ENCODE measurements at regions not wholly inside any gene's neighbourhood (a gene's known extent, or its start where the extent isn't known, plus 50 kb on each side); places are given as distances from the start of the nearest gene placed in this dataset.

DNA sequence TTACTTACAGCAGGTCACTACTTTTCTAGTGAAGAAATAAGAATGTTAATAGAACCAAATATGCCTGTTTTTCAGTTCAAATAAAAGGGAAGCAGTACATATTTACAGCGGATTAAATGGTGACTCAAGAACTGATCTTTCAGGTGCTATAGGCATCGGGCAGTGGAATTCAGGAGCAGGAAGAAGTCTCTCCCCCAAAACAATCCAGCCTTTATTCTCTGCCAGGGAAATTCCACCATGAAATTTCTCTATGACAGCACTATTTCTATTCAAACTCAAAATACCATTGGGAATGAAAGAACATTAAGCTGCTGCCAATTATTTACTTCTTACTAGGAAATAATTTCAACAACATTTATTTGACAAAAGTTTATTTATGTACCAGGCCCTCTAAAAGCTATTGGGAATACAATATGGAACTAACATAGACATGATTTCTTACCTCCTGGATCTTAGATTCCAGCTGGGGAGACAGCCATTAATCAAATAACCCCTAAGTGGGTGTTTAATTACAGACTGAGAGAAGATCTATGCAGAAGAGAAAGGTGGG, 60.3 kb upstream of the KRR1 start:
- TF ChIP-seq, protein P1, sequence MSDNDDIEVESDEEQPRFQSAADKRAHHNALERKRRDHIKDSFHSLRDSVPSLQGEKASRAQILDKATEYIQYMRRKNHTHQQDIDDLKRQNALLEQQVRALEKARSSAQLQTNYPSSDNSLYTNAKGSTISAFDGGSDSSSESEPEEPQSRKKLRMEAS (IDR thresholded peaks at IDR 0.05), result no peak
- TF ChIP-seq RAD21 (IDR thresholded peaks at IDR 0.05; ENCODE audit: low read depth) (no peak), YY1 (IDR thresholded peaks at IDR 0.05; ENCODE audit: low read depth) (no peak), TCF12 (IDR thresholded peaks at IDR 0.05; ENCODE audit: low read depth) (no peak), EGR1 (IDR thresholded peaks at IDR 0.05) (no peak), CREB1 (IDR thresholded peaks at IDR 0.05; ENCODE audit: low read depth) (no peak), ZBTB7A (IDR thresholded peaks at IDR 0.05; ENCODE audit: low read depth) (no peak), FOXM1 (IDR thresholded peaks at IDR 0.05; ENCODE audit: borderline replicate concordance, low read depth) (no peak), EP300 (IDR thresholded peaks at IDR 0.05; ENCODE audit: borderline replicate concordance) (no peak), NFIC (IDR thresholded peaks at IDR 0.05) (no peak), TAF1 (IDR thresholded peaks at IDR 0.05; ENCODE audit: low read depth) (no peak), TEAD4 (IDR thresholded peaks at IDR 0.05) (no peak), CEBPB (IDR thresholded peaks at IDR 0.05) (no peak)
- TF ChIP-seq, protein P2, sequence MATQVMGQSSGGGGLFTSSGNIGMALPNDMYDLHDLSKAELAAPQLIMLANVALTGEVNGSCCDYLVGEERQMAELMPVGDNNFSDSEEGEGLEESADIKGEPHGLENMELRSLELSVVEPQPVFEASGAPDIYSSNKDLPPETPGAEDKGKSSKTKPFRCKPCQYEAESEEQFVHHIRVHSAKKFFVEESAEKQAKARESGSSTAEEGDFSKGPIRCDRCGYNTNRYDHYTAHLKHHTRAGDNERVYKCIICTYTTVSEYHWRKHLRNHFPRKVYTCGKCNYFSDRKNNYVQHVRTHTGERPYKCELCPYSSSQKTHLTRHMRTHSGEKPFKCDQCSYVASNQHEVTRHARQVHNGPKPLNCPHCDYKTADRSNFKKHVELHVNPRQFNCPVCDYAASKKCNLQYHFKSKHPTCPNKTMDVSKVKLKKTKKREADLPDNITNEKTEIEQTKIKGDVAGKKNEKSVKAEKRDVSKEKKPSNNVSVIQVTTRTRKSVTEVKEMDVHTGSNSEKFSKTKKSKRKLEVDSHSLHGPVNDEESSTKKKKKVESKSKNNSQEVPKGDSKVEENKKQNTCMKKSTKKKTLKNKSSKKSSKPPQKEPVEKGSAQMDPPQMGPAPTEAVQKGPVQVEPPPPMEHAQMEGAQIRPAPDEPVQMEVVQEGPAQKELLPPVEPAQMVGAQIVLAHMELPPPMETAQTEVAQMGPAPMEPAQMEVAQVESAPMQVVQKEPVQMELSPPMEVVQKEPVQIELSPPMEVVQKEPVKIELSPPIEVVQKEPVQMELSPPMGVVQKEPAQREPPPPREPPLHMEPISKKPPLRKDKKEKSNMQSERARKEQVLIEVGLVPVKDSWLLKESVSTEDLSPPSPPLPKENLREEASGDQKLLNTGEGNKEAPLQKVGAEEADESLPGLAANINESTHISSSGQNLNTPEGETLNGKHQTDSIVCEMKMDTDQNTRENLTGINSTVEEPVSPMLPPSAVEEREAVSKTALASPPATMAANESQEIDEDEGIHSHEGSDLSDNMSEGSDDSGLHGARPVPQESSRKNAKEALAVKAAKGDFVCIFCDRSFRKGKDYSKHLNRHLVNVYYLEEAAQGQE (IDR thresholded peaks at IDR 0.05; ENCODE audit: low read depth), result no peak
- TF ChIP-seq, protein P3, sequence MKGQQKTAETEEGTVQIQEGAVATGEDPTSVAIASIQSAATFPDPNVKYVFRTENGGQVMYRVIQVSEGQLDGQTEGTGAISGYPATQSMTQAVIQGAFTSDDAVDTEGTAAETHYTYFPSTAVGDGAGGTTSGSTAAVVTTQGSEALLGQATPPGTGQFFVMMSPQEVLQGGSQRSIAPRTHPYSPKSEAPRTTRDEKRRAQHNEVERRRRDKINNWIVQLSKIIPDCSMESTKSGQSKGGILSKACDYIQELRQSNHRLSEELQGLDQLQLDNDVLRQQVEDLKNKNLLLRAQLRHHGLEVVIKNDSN (IDR thresholded peaks at IDR 0.05), result no peak

DNA sequence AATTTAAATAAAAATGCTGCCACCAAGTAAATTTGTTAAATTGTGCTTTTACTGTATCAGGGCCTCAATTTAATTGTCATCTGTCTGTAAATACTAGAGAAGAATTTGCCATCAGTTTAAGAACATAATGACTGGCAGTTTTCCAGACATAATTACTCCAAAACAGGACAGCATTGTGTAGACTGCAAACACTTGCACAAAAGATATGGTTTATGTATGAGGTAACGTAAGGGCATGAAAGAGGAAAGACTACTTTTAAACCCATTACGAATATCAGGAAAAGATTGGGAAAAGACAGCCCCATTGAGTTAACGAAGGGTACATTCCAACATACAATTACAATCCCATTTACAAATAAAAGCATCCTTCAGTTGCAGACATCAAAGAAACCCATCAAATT, 59.8 kb upstream of the KRR1 start:
- TF ChIP-seq, protein P1 (IDR thresholded peaks at IDR 0.05), result no peak
- TF ChIP-seq, protein P2 (IDR thresholded peaks at IDR 0.05; ENCODE audit: low read depth), result no peak
- TF ChIP-seq, protein P3 (IDR thresholded peaks at IDR 0.05), result no peak
- TF ChIP-seq NFIC (IDR thresholded peaks at IDR 0.05) (no peak), TEAD4 (IDR thresholded peaks at IDR 0.05) (no peak), CEBPB (IDR thresholded peaks at IDR 0.05) (no peak), EGR1 (IDR thresholded peaks at IDR 0.05) (no peak), EP300 (IDR thresholded peaks at IDR 0.05; ENCODE audit: borderline replicate concordance) (no peak), TAF1 (IDR thresholded peaks at IDR 0.05; ENCODE audit: low read depth) (no peak), ZBTB7A (IDR thresholded peaks at IDR 0.05; ENCODE audit: low read depth) (no peak)

DNA sequence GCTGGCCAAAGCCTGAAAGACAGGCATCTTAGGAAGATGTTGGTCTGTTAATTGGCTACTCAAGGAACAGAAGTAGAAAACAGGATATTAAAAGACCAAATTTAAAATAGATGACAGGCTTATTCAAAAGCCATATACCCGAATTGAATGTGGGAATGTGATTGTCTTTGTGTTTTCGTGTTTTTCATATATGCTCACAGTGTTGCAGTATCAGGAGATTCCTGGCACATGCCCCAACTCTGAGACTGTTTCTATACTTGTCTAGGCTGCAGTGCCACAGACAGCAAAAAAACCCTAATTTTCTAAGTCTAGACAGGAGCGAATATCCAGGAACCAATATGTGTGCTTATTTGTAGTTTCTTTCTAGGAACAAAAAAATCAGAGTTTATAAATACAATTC, 57.4 kb upstream of the KRR1 start:
- TF ChIP-seq YY1 (IDR thresholded peaks at IDR 0.05; ENCODE audit: low read depth) (no peak), FOXM1 (IDR thresholded peaks at IDR 0.05; ENCODE audit: borderline replicate concordance, low read depth) (no peak), ZBTB7A (IDR thresholded peaks at IDR 0.05; ENCODE audit: low read depth) (no peak), TCF12 (IDR thresholded peaks at IDR 0.05; ENCODE audit: low read depth) (no peak), CEBPB (IDR thresholded peaks at IDR 0.05) (no peak), EP300 (IDR thresholded peaks at IDR 0.05; ENCODE audit: borderline replicate concordance) (no peak)
- TF ChIP-seq, protein P3 (IDR thresholded peaks at IDR 0.05), result no peak

DNA sequence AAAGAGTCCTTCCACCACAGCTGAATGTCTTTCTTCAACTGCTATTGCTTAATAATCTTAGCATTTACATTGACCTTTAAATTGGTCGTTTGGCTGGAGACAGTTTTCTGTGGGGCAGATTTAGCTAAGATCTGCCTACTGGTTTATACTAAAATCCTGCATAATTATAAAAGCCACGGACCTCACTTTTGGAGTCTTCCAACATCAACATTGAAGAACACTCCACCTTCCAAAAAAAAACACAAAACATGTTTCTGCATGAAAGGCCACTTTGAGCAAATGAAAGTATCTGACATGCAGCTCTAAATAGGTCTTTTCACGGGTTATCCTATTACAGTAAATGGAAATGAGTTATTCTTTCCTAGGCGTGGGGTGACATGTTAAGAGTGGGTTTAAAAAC, 57.0 kb upstream of the KRR1 start:
- TF ChIP-seq ZBTB7A (IDR thresholded peaks at IDR 0.05; ENCODE audit: low read depth) (no peak), TEAD4 (IDR thresholded peaks at IDR 0.05) (no peak), CREB1 (IDR thresholded peaks at IDR 0.05; ENCODE audit: low read depth) (no peak), EP300 (IDR thresholded peaks at IDR 0.05; ENCODE audit: borderline replicate concordance) (no peak), TAF1 (IDR thresholded peaks at IDR 0.05; ENCODE audit: low read depth) (no peak), FOXM1 (IDR thresholded peaks at IDR 0.05; ENCODE audit: borderline replicate concordance, low read depth) (no peak), EGR1 (IDR thresholded peaks at IDR 0.05) (no peak), CEBPB (IDR thresholded peaks at IDR 0.05) (no peak), YY1 (IDR thresholded peaks at IDR 0.05; ENCODE audit: low read depth) (no peak), TCF12 (IDR thresholded peaks at IDR 0.05; ENCODE audit: low read depth) (no peak)
- TF ChIP-seq, protein P2 (IDR thresholded peaks at IDR 0.05; ENCODE audit: low read depth), result no peak
- TF ChIP-seq, protein P1 (IDR thresholded peaks at IDR 0.05), result no peak
- TF ChIP-seq, protein P3 (IDR thresholded peaks at IDR 0.05), result no peak

Data from Ishikawa (cell line).